MCF 10A (cell line): ENCODE measurements at regions not wholly inside any gene's neighbourhood (a gene's known extent, or its start where the extent isn't known, plus 50 kb on each side); places are given as distances from the start of the nearest gene placed in this dataset.
"Not testable (repeated sequence)": the region's sequence is repeated elsewhere in the genome, so short reads cannot be mapped to it uniquely, and the experiment has no call there.

Experiments used
- BruUV-seq: library from RNA; stranded (reverse); fragments of 400-500 nt; replicated peaks from 2 replicates; lab custom pipeline; 2021; lab: Mats Ljungman, UMichigan
- CTCF ChIA-PET: fragments of 300-600 bp; sonication (Branson Sonifier 250); formaldehyde crosslinking; extraction: SDS; loops from one replicate; lab custom pipeline; 2021; ENCODE audit warnings: antibody characterized with exemption, inconsistent platforms; lab: Yijun Ruan, JAX
- POLR2A ChIA-PET: fragments of 300-600, 350-650 bp; sonication (Branson Sonifier 250); formaldehyde crosslinking; extraction: SDS; loops from one replicate; lab custom pipeline; 2020; ENCODE audit warnings: antibody characterized with exemption, inconsistent platforms; lab: Yijun Ruan, JAX
- DNase-seq: peaks from one replicate; pipeline ENCODE4 v3.0.0-alpha.2; 2018; ENCODE audit not compliant: unreplicated experiment
- H3K27ac Mint-ChIP-seq: one replicate; pipeline ENCODE4 v1.8.0; 2022; ENCODE audit warnings: mild to moderate bottlenecking, low read depth, mixed read lengths; ENCODE audit not compliant: unreplicated experiment
- H3K27me3 Mint-ChIP-seq: one replicate; pipeline ENCODE4 v1.8.0; 2022; ENCODE audit warnings: mixed read lengths; ENCODE audit not compliant: insufficient read depth, unreplicated experiment
- H3K36me3 Mint-ChIP-seq: one replicate; pipeline ENCODE4 v1.8.0; 2022; ENCODE audit warnings: mild to moderate bottlenecking, moderate library complexity, mixed read lengths; ENCODE audit not compliant: insufficient read depth, unreplicated experiment
- H3K4me1 Mint-ChIP-seq: one replicate; pipeline ENCODE4 v1.8.0; 2022; ENCODE audit warnings: mixed read lengths; ENCODE audit not compliant: insufficient read depth, unreplicated experiment
- H3K4me3 Mint-ChIP-seq: one replicate; pipeline ENCODE4 v1.8.0; 2022; ENCODE audit warnings: mild to moderate bottlenecking, moderate library complexity, mixed read lengths; ENCODE audit not compliant: unreplicated experiment
- H3K9me3 Mint-ChIP-seq: one replicate; pipeline ENCODE4 v1.8.0; 2022; ENCODE audit warnings: mixed read lengths; ENCODE audit not compliant: unreplicated experiment
- intact Hi-C: fragments of 100-400 bp; cut with micrococcal nuclease; formaldehyde crosslinking; loops from 2 replicates; pipeline ENCODE4 v1.14.1; 2022
- TF ChIP-seq, protein P1 (sequence below): fragments of 200-600 bp; IDR thresholded peaks from one replicate; pipeline ENCODE4 v1.8.0; 2022; ENCODE audit warnings: antibody characterized with exemption, mild to moderate bottlenecking; ENCODE audit not compliant: unreplicated experiment

GRCh38 chr18:32868406-32868805, 95.6 kb upstream of the KLHL14 start:
- Mint-ChIP-seq H3K27ac (no peak overlapping the region), H3K9me3 (no peaks in the 10 kb centered on the region), H3K4me1 (no peaks in the 10 kb centered on the region), H3K27me3 (peaks cover 88% of the 10 kb centered on the region), H3K36me3 (no peaks in the 10 kb centered on the region), H3K4me3 (no peak overlapping the region)
- TF ChIP-seq, protein P1, sequence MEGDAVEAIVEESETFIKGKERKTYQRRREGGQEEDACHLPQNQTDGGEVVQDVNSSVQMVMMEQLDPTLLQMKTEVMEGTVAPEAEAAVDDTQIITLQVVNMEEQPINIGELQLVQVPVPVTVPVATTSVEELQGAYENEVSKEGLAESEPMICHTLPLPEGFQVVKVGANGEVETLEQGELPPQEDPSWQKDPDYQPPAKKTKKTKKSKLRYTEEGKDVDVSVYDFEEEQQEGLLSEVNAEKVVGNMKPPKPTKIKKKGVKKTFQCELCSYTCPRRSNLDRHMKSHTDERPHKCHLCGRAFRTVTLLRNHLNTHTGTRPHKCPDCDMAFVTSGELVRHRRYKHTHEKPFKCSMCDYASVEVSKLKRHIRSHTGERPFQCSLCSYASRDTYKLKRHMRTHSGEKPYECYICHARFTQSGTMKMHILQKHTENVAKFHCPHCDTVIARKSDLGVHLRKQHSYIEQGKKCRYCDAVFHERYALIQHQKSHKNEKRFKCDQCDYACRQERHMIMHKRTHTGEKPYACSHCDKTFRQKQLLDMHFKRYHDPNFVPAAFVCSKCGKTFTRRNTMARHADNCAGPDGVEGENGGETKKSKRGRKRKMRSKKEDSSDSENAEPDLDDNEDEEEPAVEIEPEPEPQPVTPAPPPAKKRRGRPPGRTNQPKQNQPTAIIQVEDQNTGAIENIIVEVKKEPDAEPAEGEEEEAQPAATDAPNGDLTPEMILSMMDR, result no peak
- intact Hi-C loops, result no loop called here
- ChIA-PET POLR2A (no interaction called here), CTCF (interaction anchor here (0.6 to 1.2 kb wide), 2 partner anchors 12 to 62 kb away, joined by 3 read pairs; no protein-coding TSS in a partner anchor)
- DNase-seq, result no peak
- BruUV-seq, result no TSS peak

DNA sequence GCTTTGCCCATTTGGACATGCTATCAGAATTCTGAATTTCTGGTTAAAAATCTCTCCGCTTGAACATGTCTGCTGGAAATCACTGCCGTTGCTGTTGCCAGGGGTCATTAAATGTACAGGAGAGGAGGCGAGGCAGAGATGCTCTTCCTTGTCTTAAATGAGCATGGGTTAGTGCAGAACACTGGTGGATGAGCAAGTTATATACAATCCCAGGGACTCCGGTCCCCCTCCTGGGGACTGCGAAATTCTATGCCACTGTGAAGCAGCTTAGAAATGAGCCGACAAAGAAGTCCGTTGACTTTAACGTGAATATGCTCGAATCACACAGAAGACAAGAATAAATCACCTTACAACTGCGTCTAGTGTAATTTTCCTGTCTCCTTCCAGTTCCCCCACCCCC, 95.1 kb upstream of the KLHL14 start:
- Mint-ChIP-seq H3K4me3 (no peak overlapping the region), H3K36me3 (no peaks in the 10 kb centered on the region), H3K9me3 (peaks cover 2% of the 10 kb centered on the region), H3K4me1 (no peaks in the 10 kb centered on the region), H3K27ac (no peak overlapping the region), H3K27me3 (peaks cover 84% of the 10 kb centered on the region)
- no peak for DNase-seq
- ChIA-PET POLR2A (no interaction called here), CTCF (interaction anchor here (0.6 to 1.2 kb wide), 2 partner anchors 12 to 63 kb away, joined by 3 read pairs; no protein-coding TSS in a partner anchor)
- no TSS peak for BruUV-seq
- TF ChIP-seq, protein P1, result no peak
- intact Hi-C loops, result no loop called here

DNA sequence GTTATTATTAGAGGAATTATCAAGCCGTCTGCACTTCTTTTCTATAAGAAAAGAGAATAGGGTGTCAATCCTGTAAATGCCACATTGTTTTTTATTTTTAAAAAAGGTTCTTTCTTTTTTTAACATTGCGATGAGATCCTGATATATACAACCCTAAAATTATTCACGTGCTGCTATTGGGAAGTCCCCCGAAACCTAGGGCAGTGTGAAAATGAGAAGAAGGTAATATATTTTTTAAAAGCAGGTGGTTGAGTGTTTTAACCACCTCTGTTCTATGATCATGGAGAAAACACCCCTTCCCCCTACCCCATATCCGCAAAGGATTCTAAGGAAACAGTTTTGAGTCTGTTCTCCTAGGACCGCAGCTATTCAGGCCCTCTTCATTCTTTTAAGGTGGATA, 94.5 kb upstream of the KLHL14 start:
- H3K9me3 Mint-ChIP-seq, result peaks cover 8% of the 10 kb centered on the region
- no peaks in the 10 kb centered on the region for H3K36me3 Mint-ChIP-seq
- CTCF ChIA-PET, result interaction anchor here (1.2 kb wide), 1 partner anchor 63 kb away, joined by 3 read pairs; no protein-coding TSS in a partner anchor
- H3K4me1 Mint-ChIP-seq, result no peaks in the 10 kb centered on the region
- TF ChIP-seq, protein P1, result no peak
- no peak overlapping the region for H3K4me3 Mint-ChIP-seq
- peaks cover 78% of the 10 kb centered on the region for H3K27me3 Mint-ChIP-seq
- no peak for DNase-seq
- POLR2A ChIA-PET, result no interaction called here
- BruUV-seq, result no TSS peak
- intact Hi-C loops, result no loop called here
- no peak overlapping the region for H3K27ac Mint-ChIP-seq

- BruUV-seq, H3K27ac Mint-ChIP-seq, H3K9me3 Mint-ChIP-seq, POLR2A ChIA-PET, H3K4me1 Mint-ChIP-seq, intact Hi-C loops, CTCF ChIA-PET, DNase-seq, H3K36me3 Mint-ChIP-seq, H3K4me3 Mint-ChIP-seq: not testable (repeated sequence)
- peaks cover 26% of the 10 kb centered on the region for H3K27me3 Mint-ChIP-seq
Observed at GRCh38 chr18:32862031-32862430, 89.2 kb upstream of the KLHL14 start.

GRCh38 chr18:32851936-32852335, 79.1 kb upstream of the KLHL14 start:
- DNase-seq, result no peak

More at GRCh38 chr18:32851936-32852335, 79.1 kb upstream of the KLHL14 start:
- Mint-ChIP-seq H3K27ac (no peak overlapping the region), H3K36me3 (no peaks in the 10 kb centered on the region), H3K4me3 (no peak overlapping the region), H3K9me3 (no peaks in the 10 kb centered on the region), H3K4me1 (no peaks in the 10 kb centered on the region), H3K27me3 (peaks cover 69% of the 10 kb centered on the region)
- CTCF ChIA-PET, result interaction anchor here (0.6 kb wide), 1 partner anchor 35 kb away, joined by 3 read pairs; no protein-coding TSS in a partner anchor
- intact Hi-C loops, result no loop called here
- POLR2A ChIA-PET, result no interaction called here
- TF ChIP-seq, protein P1, result no peak
- no TSS peak for BruUV-seq
